ENCODE measurements at regions not wholly inside any gene's neighbourhood (a gene's known extent, or its start where the extent isn't known, plus 50 kb on each side); places are given as distances from the start of the nearest gene placed in this dataset.
"Not testable (repeated sequence)": the region's sequence is repeated elsewhere in the genome, so short reads cannot be mapped to it uniquely, and the experiment has no call there.

GRCh38 chr6:139738801-139739455 lies 364.5 kb upstream of the CITED2 start:
- ChIA-PET POLR2A (no interaction called here), CTCF (no interaction called here)
- DNase-seq (ENCODE audit: extremely low spot score): no peak
- TF ChIP-seq CTCF (IDR thresholded peaks at IDR 0.05; ENCODE audit: control extremely low read depth, extremely low read depth, low read depth, missing control alignments): no peak

GRCh38 chr6:139736325-139736906 lies 362.0 kb upstream of the CITED2 start:
- no peak for TF ChIP-seq CTCF (IDR thresholded peaks at IDR 0.05; ENCODE audit: control extremely low read depth, extremely low read depth, low read depth, missing control alignments)
- CTCF ChIA-PET: no interaction called here
- POLR2A ChIA-PET: no interaction called here
- DNase-seq (ENCODE audit: extremely low spot score): no peak

GRCh38 chr6:139732451-139732850 lies 358.0 kb upstream of the CITED2 start:
- no peak for TF ChIP-seq CTCF (IDR thresholded peaks at IDR 0.05; ENCODE audit: control extremely low read depth, extremely low read depth, low read depth, missing control alignments)
- ChIA-PET POLR2A (no interaction called here), CTCF (no interaction called here)
- no peak for DNase-seq (ENCODE audit: extremely low spot score)

GRCh38 chr6:139730340-139730974 lies 356.0 kb upstream of the CITED2 start:
- CTCF ChIA-PET: no interaction called here
- no peak for DNase-seq (ENCODE audit: extremely low spot score)
- TF ChIP-seq CTCF (IDR thresholded peaks at IDR 0.05; ENCODE audit: control extremely low read depth, extremely low read depth, low read depth, missing control alignments): no peak
- POLR2A ChIA-PET: no interaction called here

GRCh38 chr6:139728876-139729427 lies 354.5 kb upstream of the CITED2 start:
- no peak for TF ChIP-seq CTCF (IDR thresholded peaks at IDR 0.05; ENCODE audit: control extremely low read depth, extremely low read depth, low read depth, missing control alignments)
- ChIA-PET CTCF (no interaction called here), POLR2A (no interaction called here)
- no peak for DNase-seq (ENCODE audit: extremely low spot score)

GRCh38 chr6:139726272-139726671 lies 351.8 kb upstream of the CITED2 start:
- DNase-seq (ENCODE audit: extremely low spot score); POLR2A ChIA-PET: not testable (repeated sequence)
- CTCF ChIA-PET: interaction anchor here (1.1 kb wide), 1 partner anchor 20 kb away, joined by 3 read pairs; no protein-coding TSS in a partner anchor

- TF ChIP-seq CTCF (IDR thresholded peaks at IDR 0.05; ENCODE audit: control extremely low read depth, extremely low read depth, low read depth, missing control alignments): no peak
- CTCF ChIA-PET: interaction anchor here (1.0 to 1.4 kb wide), 3 partner anchors 15 to 42 kb away, joined by 3 to 4 read pairs (median 4); no protein-coding TSS in a partner anchor
- POLR2A ChIA-PET: no interaction called here
- DNase-seq (ENCODE audit: extremely low spot score): no peak
Observed at GRCh38 chr6:139722530-139722929, 348.1 kb upstream of the CITED2 start.
